Activated CD4-positive, alpha-beta T cell treated with anti-CD3 and anti-CD28 coated beads, Interleukin-2, amount 50 U/mL, for 24 hours (primary cell): ENCODE measurements at regions not wholly inside any gene's neighbourhood (a gene's known extent, or its start where the extent isn't known, plus 50 kb on each side); places are given as distances from the start of the nearest gene placed in this dataset.
"Not testable (repeated sequence)": the region's sequence is repeated elsewhere in the genome, so short reads cannot be mapped to it uniquely, and the experiment has no call there.

Experiments
- DNase-seq, 2 donors: peaks; one replicate each; pipeline ENCODE4 v3.0.0-alpha.2; 2020; ENCODE audit warnings: low read depth in 1 of 2, low spot score in 1 of 2

GRCh38 chr5:124621279-124621678, 125.2 kb downstream of the ZNF608 start:
- no peak for DNase-seq

- DNase-seq: no peak
Measured at GRCh38 chr5:124620743-124621142, 125.7 kb downstream of the ZNF608 start.

GRCh38 chr5:124619121-124619520, 127.3 kb downstream of the ZNF608 start:
- DNase-seq: no peak

DNA sequence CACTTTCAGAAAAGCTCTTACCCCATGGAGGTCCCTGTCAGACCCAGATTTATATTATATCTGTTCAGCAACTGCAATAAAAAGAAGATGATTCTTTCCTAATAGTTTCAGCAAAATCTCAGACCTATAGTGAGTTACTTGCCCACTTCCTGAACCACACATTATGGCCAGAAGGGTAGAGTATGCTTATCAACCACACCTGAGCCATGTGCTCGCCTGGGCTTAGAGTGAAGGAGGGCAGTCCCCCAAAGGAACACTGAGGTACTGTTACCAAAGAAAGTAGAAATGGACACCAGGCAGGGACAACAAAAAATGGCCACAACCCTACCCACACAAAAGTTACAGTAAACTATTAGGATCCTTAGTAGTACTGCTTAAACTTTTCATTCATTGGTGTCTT, 128.7 kb downstream of the ZNF608 start:
- no peak for DNase-seq

GRCh38 chr5:124614836-124615385, 131.5 kb downstream of the ZNF608 start:
- DNase-seq: no peak

DNA sequence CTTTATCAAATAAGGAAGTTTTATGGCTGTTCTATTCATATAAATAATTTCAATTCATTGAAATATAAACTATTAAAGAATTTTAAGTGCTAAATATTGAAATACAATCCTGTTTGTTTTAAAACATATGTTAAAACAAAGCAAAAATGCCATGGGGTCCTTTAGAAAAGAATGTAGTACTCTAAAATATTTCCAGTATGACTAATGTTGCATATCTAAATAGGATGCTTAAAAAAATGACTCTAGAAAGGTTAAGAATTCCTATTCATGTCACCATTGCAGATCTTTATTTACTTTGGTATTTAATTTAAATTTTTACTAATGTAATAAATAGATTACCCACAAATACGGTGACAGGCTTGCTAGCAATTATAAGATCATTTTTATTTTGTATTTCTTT, 132.3 kb downstream of the ZNF608 start:
- DNase-seq: no peak

DNA sequence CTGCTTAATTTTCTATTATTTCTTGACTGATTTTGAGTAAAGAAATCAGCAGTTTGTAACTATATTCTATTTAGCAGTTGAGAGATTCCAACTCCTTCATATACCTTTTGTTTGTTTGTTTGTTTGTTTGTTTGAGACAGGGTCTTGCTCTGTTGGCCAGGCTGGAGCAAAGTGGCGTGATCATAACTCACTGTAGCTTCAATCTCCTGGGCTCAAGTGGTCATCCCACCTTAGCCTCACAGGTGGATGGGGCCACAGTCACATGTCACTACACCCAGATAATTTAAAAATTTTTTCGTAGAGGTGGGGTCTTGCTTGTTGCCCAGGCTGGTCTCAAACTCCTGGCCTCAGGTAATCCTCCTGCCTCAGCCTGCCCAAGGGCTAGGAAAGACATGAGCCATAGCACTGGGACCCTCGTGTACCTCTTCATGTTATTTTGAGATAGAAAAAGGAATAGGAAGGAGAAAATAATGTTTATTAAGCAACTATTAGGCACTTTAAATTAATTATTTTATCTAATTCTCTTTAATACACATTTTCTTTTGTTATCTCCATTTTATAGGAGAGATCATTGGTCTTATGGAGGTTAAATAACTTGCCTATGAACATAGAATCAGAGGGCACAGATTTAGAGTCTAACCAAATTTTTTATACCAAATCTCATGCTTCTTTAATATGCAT, 133.0 kb downstream of the ZNF608 start:
- no peak for DNase-seq

GRCh38 chr5:124612023-124612422, 134.4 kb downstream of the ZNF608 start:
- no peak for DNase-seq

GRCh38 chr5:124611262-124611661, 135.2 kb downstream of the ZNF608 start:
- DNase-seq: not testable (repeated sequence)

GRCh38 chr5:124609685-124610084, 136.8 kb downstream of the ZNF608 start:
- DNase-seq: not testable (repeated sequence)

GRCh38 chr5:124606543-124606942, 139.9 kb downstream of the ZNF608 start:
- DNase-seq: no peak

- DNase-seq: no peak
Measured at GRCh38 chr5:124606093-124606492, 140.3 kb downstream of the ZNF608 start.

GRCh38 chr5:124605541-124605940, 140.9 kb downstream of the ZNF608 start:
- no peak for DNase-seq

DNA sequence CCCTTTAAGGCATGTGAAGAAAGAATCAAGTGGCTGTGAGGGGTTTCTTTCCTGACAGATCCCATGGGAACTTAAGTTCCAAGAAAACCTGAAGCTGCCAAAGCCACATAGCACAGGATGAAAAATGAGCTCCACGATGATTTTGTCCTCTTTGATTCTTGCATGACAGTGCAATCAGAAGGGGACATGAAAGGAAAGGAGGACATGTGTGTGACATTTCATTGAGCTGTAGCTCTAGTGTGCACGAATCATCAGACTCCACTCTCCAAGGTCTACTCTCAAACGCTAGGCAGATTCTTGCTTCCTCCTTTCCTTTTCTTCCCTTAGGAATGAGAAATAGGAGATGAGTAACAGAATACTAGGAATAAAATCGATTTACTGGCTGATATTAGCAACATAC, 142.0 kb downstream of the ZNF608 start:
- DNase-seq: no peak

DNA sequence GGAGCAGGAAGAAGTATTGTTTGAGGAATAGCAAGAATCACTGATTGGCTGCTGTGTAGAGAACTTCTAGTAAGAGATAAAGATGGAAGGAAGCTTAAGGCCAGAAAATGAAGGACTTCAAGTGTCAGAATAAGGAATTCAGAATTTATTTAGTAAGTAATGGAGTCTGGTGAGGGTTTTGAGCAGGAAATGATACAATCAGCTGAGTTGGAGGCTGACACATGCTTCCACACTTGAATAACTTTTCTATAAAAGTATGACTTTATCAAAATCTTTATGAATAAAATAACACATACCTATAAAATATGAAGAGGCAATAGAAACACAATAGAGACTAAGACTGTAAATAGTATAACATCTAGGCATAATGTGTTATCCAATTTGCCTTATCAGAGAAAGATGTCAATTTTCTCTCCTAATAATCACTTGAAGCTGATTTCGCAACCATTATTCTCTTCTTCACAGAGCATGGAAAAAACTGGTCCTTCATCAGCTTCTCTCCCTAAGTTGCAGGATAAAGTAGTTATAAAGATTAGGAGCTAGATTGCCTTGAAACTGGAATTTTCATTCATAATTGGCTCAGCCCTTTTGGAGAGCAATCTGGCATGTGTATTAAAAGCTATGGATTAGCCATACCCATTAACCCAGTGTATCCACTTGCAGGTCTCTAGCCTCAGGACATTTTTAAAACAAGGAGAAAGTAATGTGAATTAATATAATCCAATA, 143.4 kb downstream of the ZNF608 start:
- no peak for DNase-seq

- no peak for DNase-seq
Measured at GRCh38 chr5:124599028-124599973, 147.1 kb downstream of the ZNF608 start.

DNA sequence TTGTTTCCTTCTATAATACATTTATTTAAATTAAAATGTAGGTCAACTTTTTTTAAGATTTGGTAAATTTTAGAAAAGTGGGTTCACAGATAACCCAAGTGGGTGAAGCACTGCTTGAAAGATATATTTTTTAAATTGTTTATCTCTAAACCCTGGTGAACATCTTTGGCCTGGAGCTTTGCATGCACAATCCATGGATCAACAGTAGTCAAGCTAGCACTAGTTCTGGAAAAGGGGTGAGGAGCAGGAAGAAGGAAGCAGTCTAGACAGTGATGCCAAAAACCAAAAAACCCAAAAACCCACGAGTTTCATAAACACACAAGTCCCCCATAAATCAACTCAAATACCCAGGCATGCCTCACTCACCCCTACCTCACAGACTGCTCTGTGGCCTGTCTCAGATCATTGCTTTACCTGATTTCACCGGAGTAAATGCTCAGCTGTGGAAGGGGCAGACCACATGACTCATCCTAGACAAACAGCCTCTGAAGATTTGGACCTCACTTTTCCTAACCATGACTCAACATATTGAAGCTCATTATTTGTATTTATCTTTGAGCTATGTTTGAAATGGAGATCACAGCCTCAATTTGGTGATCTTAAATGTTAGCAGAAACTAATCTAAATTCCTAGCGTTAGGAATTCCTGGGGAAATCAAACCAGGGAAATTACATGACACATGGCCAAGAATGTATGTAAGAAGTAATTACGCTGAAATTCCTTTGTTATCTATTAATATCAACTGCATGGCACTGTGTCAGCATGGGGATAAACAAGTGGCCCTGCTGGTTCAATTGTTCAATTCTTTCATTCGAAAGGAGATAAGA, 149.6 kb downstream of the ZNF608 start:
- no peak for DNase-seq

DNA sequence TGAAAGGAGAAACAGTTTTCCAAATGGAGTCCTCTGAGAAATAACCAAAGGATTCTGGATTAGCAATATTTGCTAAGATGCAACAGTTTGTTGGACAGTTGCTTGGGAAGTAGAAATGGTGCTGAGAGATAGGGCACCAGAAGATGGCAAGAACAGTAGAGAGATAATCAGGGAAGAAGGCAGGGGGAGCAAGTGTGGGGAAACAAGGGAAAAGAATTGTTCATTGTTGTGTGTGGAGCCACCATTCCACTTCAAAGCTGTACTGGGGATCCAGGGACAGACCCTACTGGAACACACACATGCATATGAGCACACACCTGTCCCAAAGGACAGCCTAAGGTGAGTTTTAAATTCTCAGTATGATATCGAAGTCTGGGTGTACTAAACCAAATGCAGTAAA, 152.5 kb downstream of the ZNF608 start:
- no peak for DNase-seq

- DNase-seq: no peak
Measured at GRCh38 chr5:124592891-124593290, 153.5 kb downstream of the ZNF608 start.

- DNase-seq: no peak
Measured at GRCh38 chr5:124591583-124591982, 154.9 kb downstream of the ZNF608 start.

DNA sequence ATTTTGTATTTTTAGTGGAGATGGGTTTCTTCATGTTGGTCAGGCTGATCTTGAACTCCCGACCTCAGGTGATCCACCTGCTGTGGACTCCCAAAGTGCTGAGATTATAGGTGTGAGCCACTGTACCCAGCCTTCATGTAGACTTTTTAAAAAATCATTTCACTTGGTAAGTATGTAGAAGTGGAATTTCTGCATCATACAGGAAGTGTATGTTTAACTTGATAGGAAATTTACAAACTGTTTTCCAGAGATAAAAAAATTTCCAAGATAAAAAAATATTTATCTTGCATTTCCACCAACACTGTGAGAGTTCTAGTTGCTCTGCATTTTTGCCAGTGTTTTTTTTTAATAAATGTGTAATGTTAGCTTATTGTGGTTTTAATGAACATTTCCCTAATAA, 155.8 kb downstream of the ZNF608 start:
- no peak for DNase-seq
